Activated B cell treated with CpG ODN at 0.5 μM for 24 hours (primary cell): ENCODE measurements at regions not wholly inside any gene's neighbourhood (a gene's known extent, or its start where the extent isn't known, plus 50 kb on each side); places are given as distances from the start of the nearest gene placed in this dataset.

Experiments used
- ATAC-seq: fragments of 200-7000 bp; cut with Tn5 transposase; one replicate; pipeline ENCODE4 v1.10.0; 2021; ENCODE audit warnings: low read depth, mild to moderate bottlenecking, moderate library complexity
- CTCF ChIA-PET: fragments of 350-600 bp; sonication (Branson Sonifier 250); formaldehyde crosslinking; loops from one replicate; lab custom pipeline; 2021; ENCODE audit warnings: antibody characterized with exemption; lab: Charles Lee
- POLR2A ChIA-PET: fragments of 350-600 bp; sonication (Branson Sonifier 250); formaldehyde crosslinking; loops from one replicate; lab custom pipeline; 2021; ENCODE audit warnings: antibody characterized with exemption; lab: Charles Lee
- DNase-seq: peaks from one replicate; pipeline ENCODE4 v3.0.0; 2022
- H3K27ac Mint-ChIP-seq: one replicate; pipeline ENCODE4 v1.8.0; 2020; ENCODE audit warnings: mixed read lengths
- H3K27me3 Mint-ChIP-seq: one replicate; pipeline ENCODE4 v1.8.0; 2021; ENCODE audit warnings: mixed read lengths
- H3K36me3 Mint-ChIP-seq: one replicate; pipeline ENCODE4 v1.8.0; 2021; ENCODE audit warnings: low read depth, mixed read lengths
- H3K4me1 Mint-ChIP-seq: one replicate; pipeline ENCODE4 v1.8.0; 2021; ENCODE audit warnings: mixed read lengths
- H3K4me3 Mint-ChIP-seq: one replicate; pipeline ENCODE4 v1.8.0; 2020; ENCODE audit warnings: mild to moderate bottlenecking, mixed read lengths
- H3K9me3 Mint-ChIP-seq: one replicate; pipeline ENCODE4 v1.8.0; 2020; ENCODE audit warnings: mixed read lengths
- intact Hi-C: fragments of 100-400 bp; cut with micrococcal nuclease; formaldehyde crosslinking; loops from one replicate; pipeline ENCODE4 v1.15.1; 2024
- TF ChIP-seq, protein P1 (sequence below): fragments of 200-600 bp; IDR thresholded peaks from one replicate; pipeline ENCODE4 v1.8.0; 2022; ENCODE audit warnings: antibody characterized with exemption, mild to moderate bottlenecking

GRCh38 chr14:104396682-104397470 lies 182.7 kb upstream of the C14orf180 start:
- ATAC-seq: no peak
- ChIA-PET POLR2A (no interaction called here), CTCF (no interaction called here)
- no peak for DNase-seq
- H3K9me3 Mint-ChIP-seq: peaks cover 12% of the 10 kb centered on the region
- intact Hi-C loops: no loop called here
- H3K27me3 Mint-ChIP-seq: no peaks in the 10 kb centered on the region
- H3K4me3 Mint-ChIP-seq: no peak overlapping the region
- H3K27ac Mint-ChIP-seq: no peak overlapping the region
- peaks cover 7% of the 10 kb centered on the region for H3K36me3 Mint-ChIP-seq
- peaks cover 50% of the 10 kb centered on the region for H3K4me1 Mint-ChIP-seq
- TF ChIP-seq, protein P1, sequence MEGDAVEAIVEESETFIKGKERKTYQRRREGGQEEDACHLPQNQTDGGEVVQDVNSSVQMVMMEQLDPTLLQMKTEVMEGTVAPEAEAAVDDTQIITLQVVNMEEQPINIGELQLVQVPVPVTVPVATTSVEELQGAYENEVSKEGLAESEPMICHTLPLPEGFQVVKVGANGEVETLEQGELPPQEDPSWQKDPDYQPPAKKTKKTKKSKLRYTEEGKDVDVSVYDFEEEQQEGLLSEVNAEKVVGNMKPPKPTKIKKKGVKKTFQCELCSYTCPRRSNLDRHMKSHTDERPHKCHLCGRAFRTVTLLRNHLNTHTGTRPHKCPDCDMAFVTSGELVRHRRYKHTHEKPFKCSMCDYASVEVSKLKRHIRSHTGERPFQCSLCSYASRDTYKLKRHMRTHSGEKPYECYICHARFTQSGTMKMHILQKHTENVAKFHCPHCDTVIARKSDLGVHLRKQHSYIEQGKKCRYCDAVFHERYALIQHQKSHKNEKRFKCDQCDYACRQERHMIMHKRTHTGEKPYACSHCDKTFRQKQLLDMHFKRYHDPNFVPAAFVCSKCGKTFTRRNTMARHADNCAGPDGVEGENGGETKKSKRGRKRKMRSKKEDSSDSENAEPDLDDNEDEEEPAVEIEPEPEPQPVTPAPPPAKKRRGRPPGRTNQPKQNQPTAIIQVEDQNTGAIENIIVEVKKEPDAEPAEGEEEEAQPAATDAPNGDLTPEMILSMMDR: no peak

DNA sequence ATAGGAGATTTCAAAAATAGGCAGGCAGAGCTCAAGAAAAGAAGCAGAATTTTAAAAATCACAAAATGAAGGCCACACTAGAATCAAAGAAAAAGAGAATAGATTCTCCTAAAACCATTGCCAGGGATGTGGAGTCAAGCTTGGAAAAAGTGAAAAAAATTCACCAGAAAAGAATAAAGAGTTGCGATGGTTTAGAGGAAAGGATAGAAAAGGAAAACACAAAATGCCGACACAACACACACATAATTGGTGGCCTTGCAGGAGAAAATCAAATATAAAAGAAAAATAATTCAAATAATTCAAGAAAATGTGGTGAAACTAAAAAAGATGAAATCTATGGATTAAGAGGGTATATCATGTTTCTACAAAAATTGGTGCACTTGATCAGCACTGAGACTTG lies 181.6 kb upstream of the C14orf180 start:
- TF ChIP-seq, protein P1: no peak
- POLR2A ChIA-PET: no interaction called here

DNA sequence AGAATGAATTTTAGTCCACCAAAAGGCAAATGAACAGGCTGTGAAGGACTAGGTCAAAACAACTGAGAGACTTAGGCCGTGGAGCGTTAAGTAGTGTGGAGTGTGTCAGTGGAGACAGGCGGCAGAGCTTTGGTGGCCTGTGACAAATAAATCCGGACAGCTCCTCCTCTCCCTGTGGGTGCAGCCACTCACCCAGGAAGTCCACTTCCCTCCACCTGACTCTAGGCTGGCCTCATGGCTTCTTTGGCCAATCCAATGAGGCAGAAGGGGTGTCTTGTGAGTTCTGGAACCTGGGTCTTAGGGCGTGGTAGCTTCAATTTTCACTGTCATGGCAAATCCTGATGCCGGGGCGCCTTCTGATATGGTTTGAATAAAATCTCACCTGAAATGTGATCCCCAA lies 180.9 kb upstream of the C14orf180 start:
- POLR2A ChIA-PET: no interaction called here
- DNase-seq (no peak), ATAC-seq (no peak)
- Mint-ChIP-seq H3K36me3 (peaks cover 7% of the 10 kb centered on the region), H3K27ac (no peak overlapping the region), H3K4me1 (peaks cover 35% of the 10 kb centered on the region), H3K4me3 (no peak overlapping the region), H3K27me3 (peaks cover 2% of the 10 kb centered on the region), H3K9me3 (peaks cover 12% of the 10 kb centered on the region)
- CTCF ChIA-PET: no interaction called here
- intact Hi-C loops: no loop called here
- TF ChIP-seq, protein P1: no peak

More for the DNA sequence above, 181.6 kb upstream of the C14orf180 start:
- H3K27ac Mint-ChIP-seq: no peak overlapping the region
- no peak overlapping the region for H3K4me3 Mint-ChIP-seq
- peaks cover 12% of the 10 kb centered on the region for H3K9me3 Mint-ChIP-seq
- H3K36me3 Mint-ChIP-seq: peaks cover 7% of the 10 kb centered on the region
- peaks cover 40% of the 10 kb centered on the region for H3K4me1 Mint-ChIP-seq
- DNase-seq (no peak), ATAC-seq (no peak)
- intact Hi-C loops: no loop called here
- CTCF ChIA-PET: no interaction called here
- H3K27me3 Mint-ChIP-seq: no peaks in the 10 kb centered on the region

DNA sequence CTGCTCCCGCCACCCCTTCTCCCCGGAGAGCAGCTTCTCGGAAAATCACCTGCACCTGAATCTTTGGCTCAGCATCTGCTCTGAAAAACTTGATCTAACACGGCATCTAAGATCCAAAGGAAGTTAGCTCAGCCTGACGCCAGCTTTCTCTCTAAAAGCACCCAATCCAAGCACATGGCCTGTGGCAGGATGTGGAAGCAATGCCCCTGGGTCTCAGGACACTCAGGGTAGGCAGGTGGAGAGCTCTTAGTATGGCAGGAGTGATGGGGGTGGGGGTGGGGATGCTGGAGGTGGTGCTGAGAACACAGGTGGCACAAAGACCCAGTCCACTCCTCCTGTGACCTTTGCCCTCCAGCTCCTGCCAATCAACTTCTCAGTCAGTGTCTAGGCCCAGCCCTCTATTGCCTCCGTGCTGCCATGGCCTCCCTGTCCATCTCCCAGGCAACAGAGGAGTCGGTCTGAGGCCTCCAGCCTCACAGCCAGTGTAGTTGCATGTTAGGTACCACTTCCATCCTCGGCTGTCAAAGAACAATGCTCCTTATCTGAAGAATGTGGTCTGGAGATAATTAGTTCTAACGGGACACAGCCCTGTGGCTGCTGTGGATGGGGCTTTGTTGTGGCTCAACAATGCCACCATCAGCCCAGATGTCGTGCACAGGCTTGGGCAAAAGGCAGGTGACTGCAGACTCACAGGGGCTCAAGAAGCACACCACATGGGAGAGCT lies 180.0 kb upstream of the C14orf180 start:
- intact Hi-C loops: no loop called here
- Mint-ChIP-seq H3K27ac (no peak overlapping the region), H3K27me3 (peaks cover 6% of the 10 kb centered on the region), H3K9me3 (peaks cover 12% of the 10 kb centered on the region), H3K36me3 (peaks cover 7% of the 10 kb centered on the region), H3K4me3 (no peak overlapping the region), H3K4me1 (peaks cover 27% of the 10 kb centered on the region)
- POLR2A ChIA-PET: no interaction called here
- CTCF ChIA-PET: no interaction called here
- no peak for DNase-seq
- TF ChIP-seq, protein P1: no peak
- no peak for ATAC-seq

DNA sequence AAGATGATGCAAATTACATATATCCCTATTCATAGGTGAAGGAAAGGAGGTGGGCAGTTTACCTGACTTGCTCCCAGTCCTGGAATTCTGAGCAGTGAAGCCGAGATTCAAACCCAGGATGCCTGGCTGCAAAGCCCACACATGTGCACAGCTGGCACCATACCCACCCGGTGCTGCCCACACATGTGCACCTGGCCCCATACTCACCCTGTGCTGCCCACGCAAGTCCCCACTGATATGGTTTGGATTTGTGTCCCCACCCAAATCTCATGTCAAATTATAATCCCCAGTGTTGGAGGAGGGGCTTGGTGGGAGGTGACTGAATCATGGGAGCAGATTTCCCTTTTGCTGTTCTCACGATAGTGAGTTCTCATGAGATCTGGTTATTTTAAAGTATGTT lies 179.2 kb upstream of the C14orf180 start:
- Mint-ChIP-seq H3K4me1 (peaks cover 19% of the 10 kb centered on the region), H3K9me3 (peaks cover 12% of the 10 kb centered on the region), H3K4me3 (no peak overlapping the region), H3K27me3 (peaks cover 9% of the 10 kb centered on the region), H3K36me3 (peaks cover 7% of the 10 kb centered on the region), H3K27ac (no peak overlapping the region)
- ChIA-PET CTCF (no interaction called here), POLR2A (no interaction called here)
- intact Hi-C loops: no loop called here
- ATAC-seq (no peak), DNase-seq (no peak)
- TF ChIP-seq, protein P1: no peak
